Activated naive CD4-positive, alpha-beta T cell treated with anti-CD3 and anti-CD28 coated beads, Interleukin-2, amount 50 U/mL, for 72 hours (primary cell): ENCODE measurements at regions not wholly inside any gene's neighbourhood (a gene's known extent, or its start where the extent isn't known, plus 50 kb on each side); places are given as distances from the start of the nearest gene placed in this dataset.

Source experiments
- ATAC-seq, 2 donors: fragments of 150-1000 bp; cut with Tn5 transposase; 2 replicates each; pipeline ENCODE4 v1.10.0; 2021; ENCODE audit warnings: mild to moderate bottlenecking in 2 of 2, moderate library complexity in 2 of 2
- DNase-seq, 2 donors: peaks; one replicate each; pipeline ENCODE4 v3.0.0; 2021 to 2022; ENCODE audit warnings: low spot score in 2 of 2
- H3K27ac Mint-ChIP-seq, 2 donors: one replicate each; pipeline ENCODE4 v1.8.0; 2022; ENCODE audit warnings: mild to moderate bottlenecking in 2 of 2, mixed read lengths in 2 of 2
- H3K36me3 Mint-ChIP-seq, 2 donors: one replicate each; pipeline ENCODE4 v1.8.0; 2022; ENCODE audit warnings: mixed read lengths in 2 of 2
- H3K9me3 Mint-ChIP-seq, 2 donors: one replicate each; pipeline ENCODE4 v1.8.0; 2022; ENCODE audit warnings: mixed read lengths in 2 of 2

- ATAC-seq (no peak), DNase-seq (no peak)
- H3K36me3 Mint-ChIP-seq, result no peaks in the 10 kb centered on the region
- H3K9me3 Mint-ChIP-seq, result peaks cover 5 to 11% of the 10 kb centered on the region in 2 donors
- no peak overlapping the region for H3K27ac Mint-ChIP-seq
Observed at GRCh38 chr13:63979951-63980350, 2564.3 kb upstream of the PCDH20 start.

- ATAC-seq, result no peak
- no peak for DNase-seq
- Mint-ChIP-seq H3K27ac (no peak overlapping the region), H3K36me3 (no peaks in the 10 kb centered on the region), H3K9me3 (peaks cover 0 to 35% of the 10 kb centered on the region in 2 donors)
Observed at GRCh38 chr13:63972328-63972727, 2556.7 kb upstream of the PCDH20 start.

GRCh38 chr13:63954683-63955082 lies 2539.0 kb upstream of the PCDH20 start:
- Mint-ChIP-seq H3K27ac (no peak overlapping the region), H3K9me3 (peaks cover 23 to 30% of the 10 kb centered on the region in 2 donors), H3K36me3 (peaks cover 0 to 4% of the 10 kb centered on the region in 2 donors)
- DNase-seq (no peak), ATAC-seq (no peak)

- no peak for DNase-seq
- H3K36me3 Mint-ChIP-seq, result no peaks in the 10 kb centered on the region
- H3K27ac Mint-ChIP-seq, result no peak overlapping the region
- H3K9me3 Mint-ChIP-seq, result peaks cover 6 to 13% of the 10 kb centered on the region in 2 donors
- no peak for ATAC-seq
Observed at GRCh38 chr13:63948045-63948444, 2532.4 kb upstream of the PCDH20 start.

- Mint-ChIP-seq H3K27ac (no peak overlapping the region), H3K9me3 (peaks cover 0 to 12% of the 10 kb centered on the region in 2 donors), H3K36me3 (no peaks in the 10 kb centered on the region)
- no peak for DNase-seq
- ATAC-seq, result no peak
Observed at GRCh38 chr13:63944911-63945310, 2529.3 kb upstream of the PCDH20 start.

GRCh38 chr13:63942372-63942771 lies 2526.7 kb upstream of the PCDH20 start:
- no peak overlapping the region for H3K27ac Mint-ChIP-seq
- DNase-seq (no peak), ATAC-seq (no peak)
- peaks cover 0 to 1% of the 10 kb centered on the region in 2 donors for H3K36me3 Mint-ChIP-seq
- H3K9me3 Mint-ChIP-seq, result peaks cover 5 to 13% of the 10 kb centered on the region in 2 donors

- Mint-ChIP-seq H3K27ac (no peak overlapping the region), H3K9me3 (peaks cover 25 to 28% of the 10 kb centered on the region in 2 donors), H3K36me3 (peaks cover 0 to 10% of the 10 kb centered on the region in 2 donors)
- no peak for DNase-seq
- no peak for ATAC-seq
Observed at GRCh38 chr13:63938851-63939250, 2523.2 kb upstream of the PCDH20 start.

- Mint-ChIP-seq H3K27ac (no peak overlapping the region), H3K36me3 (no peaks in the 10 kb centered on the region), H3K9me3 (peaks cover 10 to 18% of the 10 kb centered on the region in 2 donors)
- no peak for DNase-seq
- no peak for ATAC-seq
Observed at GRCh38 chr13:63910511-63910910, 2494.9 kb upstream of the PCDH20 start.

GRCh38 chr13:63909726-63910375 lies 2494.2 kb upstream of the PCDH20 start:
- no peaks in the 10 kb centered on the region for H3K36me3 Mint-ChIP-seq
- H3K27ac Mint-ChIP-seq, result no peak overlapping the region
- H3K9me3 Mint-ChIP-seq, result peaks cover 10 to 16% of the 10 kb centered on the region in 2 donors
- ATAC-seq (no peak), DNase-seq (no peak)

GRCh38 chr13:63902141-63902540 lies 2486.5 kb upstream of the PCDH20 start:
- no peak for DNase-seq
- Mint-ChIP-seq H3K9me3 (peaks cover 4 to 14% of the 10 kb centered on the region in 2 donors), H3K36me3 (no peaks in the 10 kb centered on the region), H3K27ac (no peak overlapping the region)
- no peak for ATAC-seq

- no peak overlapping the region for H3K27ac Mint-ChIP-seq
- DNase-seq, result no peak
- H3K36me3 Mint-ChIP-seq, result no peaks in the 10 kb centered on the region
- peaks cover 4 to 12% of the 10 kb centered on the region in 2 donors for H3K9me3 Mint-ChIP-seq
- ATAC-seq, result no peak
Observed at GRCh38 chr13:63901630-63902029, 2486.0 kb upstream of the PCDH20 start.

- no peak for DNase-seq
- H3K27ac Mint-ChIP-seq, result no peak overlapping the region
- no peak for ATAC-seq
- no peaks in the 10 kb centered on the region for H3K36me3 Mint-ChIP-seq
- peaks cover 4 to 18% of the 10 kb centered on the region in 2 donors for H3K9me3 Mint-ChIP-seq
Observed at GRCh38 chr13:63900406-63900805, 2484.8 kb upstream of the PCDH20 start.

GRCh38 chr13:63896321-63896720 lies 2480.7 kb upstream of the PCDH20 start:
- ATAC-seq (no peak), DNase-seq (no peak)
- Mint-ChIP-seq H3K36me3 (no peaks in the 10 kb centered on the region), H3K9me3 (peaks cover 0 to 8% of the 10 kb centered on the region in 2 donors), H3K27ac (no peak overlapping the region)

GRCh38 chr13:63882052-63882451 lies 2466.4 kb upstream of the PCDH20 start:
- DNase-seq (no peak), ATAC-seq (no peak)
- H3K36me3 Mint-ChIP-seq, result no peaks in the 10 kb centered on the region
- H3K9me3 Mint-ChIP-seq, result peaks cover 4 to 15% of the 10 kb centered on the region in 2 donors
- no peak overlapping the region for H3K27ac Mint-ChIP-seq

- Mint-ChIP-seq H3K36me3 (no peaks in the 10 kb centered on the region), H3K9me3 (peaks cover 9 to 15% of the 10 kb centered on the region in 2 donors), H3K27ac (no peak overlapping the region)
- DNase-seq, result no peak
- ATAC-seq, result no peak
Observed at GRCh38 chr13:63880705-63881104, 2465.1 kb upstream of the PCDH20 start.

GRCh38 chr13:63873936-63874335 lies 2458.3 kb upstream of the PCDH20 start:
- no peak overlapping the region for H3K27ac Mint-ChIP-seq
- peaks cover 5 to 10% of the 10 kb centered on the region in 2 donors for H3K9me3 Mint-ChIP-seq
- DNase-seq (no peak), ATAC-seq (no peak)
- H3K36me3 Mint-ChIP-seq, result no peaks in the 10 kb centered on the region

- DNase-seq (no peak), ATAC-seq (no peak)
- peaks cover 0 to 4% of the 10 kb centered on the region in 2 donors for H3K36me3 Mint-ChIP-seq
- no peak overlapping the region for H3K27ac Mint-ChIP-seq
- H3K9me3 Mint-ChIP-seq, result peaks cover 16 to 39% of the 10 kb centered on the region in 2 donors
Observed at GRCh38 chr13:63864171-63864902, 2448.7 kb upstream of the PCDH20 start.
